HG03571 (cell line): ENCODE measurements at regions not wholly inside any gene's neighbourhood (a gene's known extent, or its start where the extent isn't known, plus 50 kb on each side); places are given as distances from the start of the nearest gene placed in this dataset.

ENCODE experiments used
- ATAC-seq: cut with Tn5 transposase; IDR thresholded peaks from one replicate; pipeline ENCODE4 v1.9.1; 2021; ENCODE audit not compliant: unreplicated experiment

DNA sequence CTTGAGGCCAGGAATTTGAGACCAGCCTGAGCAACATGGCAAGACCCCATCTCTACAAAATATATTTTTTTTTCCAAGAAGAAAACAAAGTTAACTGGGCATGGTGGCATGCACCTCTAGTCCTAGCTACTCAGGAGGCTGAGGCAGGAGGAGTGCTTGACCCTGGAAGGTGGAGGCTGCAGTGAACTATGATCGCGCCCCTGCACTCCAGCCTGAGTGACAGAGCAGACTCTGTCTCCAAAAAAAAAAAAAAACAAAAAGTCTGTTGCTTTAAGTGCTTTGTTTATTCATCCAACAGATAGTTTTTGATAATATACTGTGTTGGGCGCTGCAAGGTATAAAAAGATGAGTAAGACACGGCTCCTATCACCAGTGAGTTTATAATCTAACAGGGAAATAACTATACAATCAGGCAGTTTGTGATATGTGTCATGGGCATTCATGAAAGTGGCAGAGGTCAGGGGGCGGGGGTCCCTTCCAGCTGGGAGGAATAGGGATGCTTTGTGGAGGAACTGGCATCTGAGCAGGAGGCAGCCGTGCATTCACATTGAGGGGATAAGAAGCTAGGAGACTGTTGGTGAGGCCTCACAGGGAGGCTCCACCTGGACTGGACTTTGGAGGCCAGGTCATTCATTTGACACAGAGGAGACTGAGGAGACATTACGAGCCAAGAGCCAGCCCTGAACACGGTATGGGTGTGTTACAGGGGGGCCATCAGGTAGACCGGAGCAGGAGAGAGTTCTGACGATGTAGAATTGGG is 67.3 kb upstream of the ERRFI1 start:
- ATAC-seq, result no peak

- no peak for ATAC-seq
These were observed 66.5 kb upstream of the ERRFI1 start for GRCh38 chr1:8092657-8093056.

- no peak for ATAC-seq
These were observed 65.6 kb upstream of the ERRFI1 start for GRCh38 chr1:8091691-8092090.

GRCh38 chr1:8090241-8090702 is 64.2 kb upstream of the ERRFI1 start:
- ATAC-seq, result no peak

DNA sequence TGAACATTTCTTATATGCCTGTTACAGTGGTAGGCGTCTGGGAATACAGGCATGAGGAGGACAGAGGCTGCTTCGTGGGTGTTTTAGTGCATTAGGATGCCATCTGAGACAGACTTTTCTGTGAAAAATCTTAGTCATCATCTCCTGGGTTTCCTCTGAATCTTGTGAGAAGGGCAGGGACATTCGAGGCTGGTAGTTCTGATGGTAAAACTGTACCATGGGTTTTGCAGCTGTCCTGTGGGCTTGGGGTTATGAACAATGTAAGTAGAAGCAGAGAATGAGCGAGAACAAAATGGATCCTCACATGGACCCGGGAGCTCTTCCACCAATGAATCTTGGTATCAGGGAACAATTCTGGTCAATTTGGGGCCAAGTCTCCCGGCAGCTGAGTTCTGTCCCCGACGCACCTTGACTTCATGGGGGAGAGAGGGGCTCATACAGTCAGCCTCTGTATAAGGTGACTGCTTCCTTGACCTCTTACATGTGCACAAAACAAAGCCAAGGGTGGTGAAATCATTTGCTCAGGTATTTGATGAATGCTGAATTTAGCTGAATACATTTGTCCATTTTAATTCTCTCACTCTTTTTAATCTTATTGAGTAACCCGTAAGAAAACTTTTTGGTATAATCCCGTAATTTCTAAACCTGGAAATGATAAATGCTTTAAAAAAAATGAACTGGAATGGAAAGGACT is 63.6 kb upstream of the ERRFI1 start:
- ATAC-seq, result no peak

DNA sequence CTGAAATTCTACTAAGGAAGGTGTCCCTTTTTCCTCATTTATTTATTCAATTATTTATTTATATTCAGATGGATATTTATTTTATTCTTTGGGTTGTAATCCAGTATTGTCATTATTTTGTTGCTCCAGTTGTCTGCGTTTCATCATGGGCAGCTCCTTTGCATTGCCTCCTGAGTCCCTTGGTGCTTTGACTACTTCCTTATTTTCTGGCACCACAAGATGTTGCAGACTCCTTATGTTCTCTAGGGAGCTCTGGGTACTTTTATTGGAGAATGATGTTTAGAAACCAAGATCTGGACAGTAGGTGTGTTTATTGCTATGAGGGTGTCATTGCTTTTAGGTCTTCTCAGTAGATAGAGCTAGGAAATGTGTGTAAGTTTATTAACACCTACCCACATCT is 59.9 kb upstream of the ERRFI1 start:
- no peak for ATAC-seq

GRCh38 chr1:8084913-8085312 is 58.8 kb upstream of the ERRFI1 start:
- ATAC-seq, result no peak

DNA sequence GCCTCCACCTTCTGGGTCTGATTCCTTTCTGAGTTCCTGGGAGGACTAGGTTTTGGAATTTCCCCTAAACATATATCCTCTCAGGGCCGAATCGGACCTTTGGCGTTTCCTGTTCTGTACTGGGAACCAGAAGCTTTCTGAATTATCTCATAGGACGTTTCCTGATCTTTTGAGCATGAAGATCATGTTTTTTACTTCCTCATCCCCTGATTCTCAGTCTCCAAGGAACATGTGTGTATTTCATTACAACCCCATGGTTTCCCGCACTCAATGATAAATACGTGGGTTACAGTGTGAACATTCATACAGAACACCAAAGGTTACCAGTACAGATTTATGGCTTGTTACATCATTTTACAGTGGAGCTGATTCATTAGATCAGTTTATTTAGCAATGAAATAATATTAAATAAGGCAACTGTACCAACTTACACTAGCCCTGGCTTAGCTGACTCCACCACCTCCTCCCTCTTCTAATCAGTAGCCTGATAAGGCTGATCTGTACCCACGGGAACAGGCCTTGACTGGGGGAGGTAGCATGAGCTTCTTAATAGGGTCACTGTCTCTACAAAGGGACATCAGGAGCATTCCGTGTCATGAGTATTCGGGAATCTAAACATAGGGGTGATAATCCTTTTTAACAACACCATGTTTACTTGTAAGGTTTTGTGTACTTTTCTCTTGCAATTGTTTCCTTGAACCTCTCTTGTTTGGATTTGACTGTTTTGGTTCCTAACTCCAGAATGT is 57.8 kb upstream of the ERRFI1 start:
- ATAC-seq, result no peak

DNA sequence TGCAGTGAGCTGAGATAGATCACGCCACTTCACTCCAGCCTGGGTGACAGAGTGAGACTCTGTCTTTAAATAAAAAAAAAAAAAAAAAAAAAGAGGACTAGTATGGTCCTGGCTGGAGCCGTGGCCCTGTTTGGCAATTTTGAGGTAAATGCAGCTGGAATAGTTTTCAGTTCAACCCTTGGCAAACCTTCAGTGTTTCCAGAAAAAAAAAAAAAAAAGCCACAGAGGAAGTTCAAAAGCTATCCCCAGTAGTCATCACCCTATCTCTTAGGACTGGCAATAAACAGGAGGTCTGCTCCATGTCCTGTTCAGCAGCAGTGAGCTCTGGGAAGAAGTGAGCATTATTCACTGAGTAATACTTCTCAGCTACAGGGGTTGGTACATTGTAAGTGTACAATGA is 56.8 kb upstream of the ERRFI1 start:
- ATAC-seq, result no peak

- ATAC-seq, result no peak
These were observed 52.1 kb upstream of the ERRFI1 start for GRCh38 chr1:8078176-8078671.

DNA sequence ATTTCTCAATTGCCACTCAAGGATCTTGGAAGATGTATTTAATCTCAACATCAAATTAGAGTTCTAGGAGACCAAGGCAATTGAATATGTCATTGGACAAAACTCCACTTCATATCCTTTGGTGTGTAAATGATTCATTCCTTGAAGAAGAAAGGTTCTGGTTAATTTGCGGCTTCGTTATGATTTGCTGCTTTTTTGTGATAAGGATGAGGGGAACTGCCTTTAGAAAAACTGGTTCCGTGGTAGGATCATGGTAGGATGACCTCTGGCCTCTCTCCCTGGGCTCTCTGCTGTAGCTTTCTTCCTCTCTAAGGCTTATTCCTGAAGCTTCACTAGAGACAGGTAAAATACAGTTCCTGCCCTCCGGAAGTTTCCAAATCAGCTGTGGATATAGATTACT is 51.5 kb upstream of the ERRFI1 start:
- ATAC-seq, result no peak

DNA sequence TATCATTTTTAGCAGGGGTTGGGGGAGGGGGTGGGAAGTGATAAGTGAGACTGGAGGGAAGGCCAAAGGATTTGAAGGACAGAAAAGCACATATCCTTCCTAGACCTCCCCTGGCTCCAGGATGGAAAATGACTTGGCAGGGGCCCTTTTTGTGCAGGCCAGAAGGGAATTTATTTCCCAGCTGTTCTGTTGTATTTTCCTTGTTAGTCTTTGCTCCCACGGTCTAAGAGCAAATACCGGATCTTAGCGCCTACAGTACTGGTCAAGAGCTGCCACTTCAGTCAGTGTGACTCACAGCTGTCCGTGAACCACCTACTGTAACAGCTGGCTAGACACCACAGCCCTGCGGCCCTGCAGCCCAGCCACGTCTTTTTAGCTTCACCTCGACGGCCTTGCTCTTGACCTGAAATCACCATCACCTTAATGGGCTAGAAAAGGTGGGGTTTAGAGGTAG is 51.0 kb upstream of the ERRFI1 start:
- no peak for ATAC-seq

- no peak for ATAC-seq
These were observed 50.1 kb upstream of the ERRFI1 start for GRCh38 chr1:8076176-8076575.
